ENCODE measurements at regions not wholly inside any gene's neighbourhood (a gene's known extent, or its start where the extent isn't known, plus 50 kb on each side); places are given as distances from the start of the nearest gene placed in this dataset.

GRCh38 chr3:40639006-40639405, 114.2 kb downstream of the ZNF621 start:
- no peak for TF ChIP-seq CTCF (conservative IDR thresholded peaks at IDR 0.05 in 1 of 2, IDR thresholded peaks at IDR 0.05 in 1 of 2; ENCODE audit: low read depth in 1 of 2, low read length in 2 of 2)
- TF ChIP-seq EZH2 (IDR thresholded peaks at IDR 0.05; ENCODE audit: low read length, missing control alignments) = no peak

All from fibroblast of lung (primary cell).